ENCODE measurements at regions not wholly inside any gene's neighbourhood (a gene's known extent, or its start where the extent isn't known, plus 50 kb on each side); places are given as distances from the start of the nearest gene placed in this dataset.
"Not testable (repeated sequence)": the region's sequence is repeated elsewhere in the genome, so short reads cannot be mapped to it uniquely, and the experiment has no call there.

GRCh38 chr11:81967242-81967641 lies 766.4 kb downstream of the FAM181B start:
- H3K4me3 Mint-ChIP-seq (ENCODE audit: low read depth) = no peak overlapping the region
- peaks cover 11% of the 10 kb centered on the region for H3K27me3 Mint-ChIP-seq
- no peak overlapping the region for H3K27ac Mint-ChIP-seq
- H3K9me3 Mint-ChIP-seq (ENCODE audit: low read depth) = no peaks in the 10 kb centered on the region
- H3K36me3 Mint-ChIP-seq (ENCODE audit: insufficient read depth) = no peaks in the 10 kb centered on the region
- H3K4me1 Mint-ChIP-seq (ENCODE audit: low read depth) = no peaks in the 10 kb centered on the region
- no peak for DNase-seq (ENCODE audit: low spot score, unreplicated experiment)
- TF ChIP-seq, protein P1, sequence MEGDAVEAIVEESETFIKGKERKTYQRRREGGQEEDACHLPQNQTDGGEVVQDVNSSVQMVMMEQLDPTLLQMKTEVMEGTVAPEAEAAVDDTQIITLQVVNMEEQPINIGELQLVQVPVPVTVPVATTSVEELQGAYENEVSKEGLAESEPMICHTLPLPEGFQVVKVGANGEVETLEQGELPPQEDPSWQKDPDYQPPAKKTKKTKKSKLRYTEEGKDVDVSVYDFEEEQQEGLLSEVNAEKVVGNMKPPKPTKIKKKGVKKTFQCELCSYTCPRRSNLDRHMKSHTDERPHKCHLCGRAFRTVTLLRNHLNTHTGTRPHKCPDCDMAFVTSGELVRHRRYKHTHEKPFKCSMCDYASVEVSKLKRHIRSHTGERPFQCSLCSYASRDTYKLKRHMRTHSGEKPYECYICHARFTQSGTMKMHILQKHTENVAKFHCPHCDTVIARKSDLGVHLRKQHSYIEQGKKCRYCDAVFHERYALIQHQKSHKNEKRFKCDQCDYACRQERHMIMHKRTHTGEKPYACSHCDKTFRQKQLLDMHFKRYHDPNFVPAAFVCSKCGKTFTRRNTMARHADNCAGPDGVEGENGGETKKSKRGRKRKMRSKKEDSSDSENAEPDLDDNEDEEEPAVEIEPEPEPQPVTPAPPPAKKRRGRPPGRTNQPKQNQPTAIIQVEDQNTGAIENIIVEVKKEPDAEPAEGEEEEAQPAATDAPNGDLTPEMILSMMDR (IDR thresholded peaks at IDR 0.05; ENCODE audit: unreplicated experiment) = no peak

DNA sequence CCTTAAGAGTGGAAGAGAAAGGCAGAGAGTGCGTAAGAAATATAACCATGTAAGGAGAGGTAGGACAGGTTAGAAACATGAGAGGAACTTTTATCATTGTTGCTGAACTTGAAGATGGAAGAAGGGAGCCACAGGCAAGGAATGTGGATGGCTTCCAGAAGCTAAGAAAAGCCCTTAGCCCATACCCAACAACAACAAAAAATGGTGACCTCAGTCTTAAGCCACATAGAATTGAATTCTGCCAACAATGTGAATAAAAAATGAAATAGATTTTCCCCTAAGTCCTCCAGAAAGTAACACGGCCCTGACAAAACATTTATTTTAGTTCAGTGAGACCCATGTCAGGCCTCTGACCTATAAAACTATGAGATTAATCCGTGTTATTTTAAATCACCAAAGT lies 767.3 kb downstream of the FAM181B start:
- Mint-ChIP-seq H3K4me3 (ENCODE audit: low read depth) (no peak overlapping the region), H3K27me3 (peaks cover 11% of the 10 kb centered on the region), H3K27ac (no peak overlapping the region), H3K9me3 (ENCODE audit: low read depth) (no peaks in the 10 kb centered on the region), H3K36me3 (ENCODE audit: insufficient read depth) (no peaks in the 10 kb centered on the region), H3K4me1 (ENCODE audit: low read depth) (no peaks in the 10 kb centered on the region)
- no peak for DNase-seq (ENCODE audit: low spot score, unreplicated experiment)
- TF ChIP-seq, protein P1 (IDR thresholded peaks at IDR 0.05; ENCODE audit: unreplicated experiment) = no peak

DNA sequence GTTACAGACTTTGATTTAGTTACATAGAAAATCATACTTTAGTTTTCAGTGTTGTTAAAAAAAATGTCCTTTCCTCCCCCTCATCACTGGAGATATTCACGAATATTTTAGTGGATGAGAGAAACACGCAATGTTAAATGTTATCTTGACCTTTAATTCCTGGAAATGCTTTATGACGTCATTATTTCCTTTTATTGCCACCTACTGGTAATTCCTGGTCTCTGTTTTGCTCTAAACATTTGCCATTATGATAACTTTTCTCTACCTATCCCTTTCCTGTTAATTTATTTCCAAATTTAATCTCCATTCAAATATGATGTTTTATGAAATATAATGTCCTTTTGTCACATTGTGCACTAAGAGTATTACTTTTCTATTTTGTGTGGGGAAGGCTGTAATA lies 770.6 kb downstream of the FAM181B start:
- no peak for DNase-seq (ENCODE audit: low spot score, unreplicated experiment)
- no peak overlapping the region for H3K4me3 Mint-ChIP-seq (ENCODE audit: low read depth)
- TF ChIP-seq, protein P1 (IDR thresholded peaks at IDR 0.05; ENCODE audit: unreplicated experiment) = peak; percentile 39
- H3K27ac Mint-ChIP-seq = no peak overlapping the region
- H3K9me3 Mint-ChIP-seq (ENCODE audit: low read depth) = no peaks in the 10 kb centered on the region
- no peaks in the 10 kb centered on the region for H3K4me1 Mint-ChIP-seq (ENCODE audit: low read depth)
- no peaks in the 10 kb centered on the region for H3K27me3 Mint-ChIP-seq
- H3K36me3 Mint-ChIP-seq (ENCODE audit: insufficient read depth) = no peaks in the 10 kb centered on the region

GRCh38 chr11:81960443-81960842 lies 773.2 kb downstream of the FAM181B start:
- TF ChIP-seq, protein P1 (IDR thresholded peaks at IDR 0.05; ENCODE audit: unreplicated experiment) = no peak
- H3K4me1 Mint-ChIP-seq (ENCODE audit: low read depth) = no peaks in the 10 kb centered on the region
- H3K4me3 Mint-ChIP-seq (ENCODE audit: low read depth) = no peak overlapping the region
- peaks cover 10% of the 10 kb centered on the region for H3K9me3 Mint-ChIP-seq (ENCODE audit: low read depth)
- H3K27me3 Mint-ChIP-seq = no peaks in the 10 kb centered on the region
- H3K27ac Mint-ChIP-seq = no peak overlapping the region
- peaks cover 2% of the 10 kb centered on the region for H3K36me3 Mint-ChIP-seq (ENCODE audit: insufficient read depth)
- no peak for DNase-seq (ENCODE audit: low spot score, unreplicated experiment)

DNA sequence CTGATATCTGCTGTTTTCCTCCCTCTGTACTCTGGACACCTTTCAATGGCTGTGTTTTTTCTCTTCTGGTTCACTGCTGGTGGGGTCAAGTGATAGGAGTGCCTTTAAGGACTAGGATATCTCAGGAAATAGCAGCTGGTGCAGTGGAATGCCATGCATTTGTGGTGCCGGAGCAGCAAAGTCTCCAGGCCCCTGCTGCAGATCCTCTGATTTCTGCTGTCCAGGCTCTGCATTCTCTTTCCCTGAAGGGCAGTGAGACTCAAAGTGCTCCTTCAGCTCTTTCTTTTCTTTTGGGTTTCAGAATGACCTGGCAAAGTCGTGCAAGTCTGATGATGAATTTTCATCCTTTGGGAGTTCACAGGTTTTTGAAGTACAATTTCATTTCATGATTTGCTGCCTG lies 774.3 kb downstream of the FAM181B start:
- Mint-ChIP-seq H3K4me3 (ENCODE audit: low read depth) (no peak overlapping the region), H3K36me3 (ENCODE audit: insufficient read depth) (peaks cover 2% of the 10 kb centered on the region), H3K27me3 (no peaks in the 10 kb centered on the region), H3K27ac (no peak overlapping the region), H3K4me1 (ENCODE audit: low read depth) (no peaks in the 10 kb centered on the region), H3K9me3 (ENCODE audit: low read depth) (peaks cover 10% of the 10 kb centered on the region)
- TF ChIP-seq, protein P1 (IDR thresholded peaks at IDR 0.05; ENCODE audit: unreplicated experiment) = no peak
- no peak for DNase-seq (ENCODE audit: low spot score, unreplicated experiment)

DNA sequence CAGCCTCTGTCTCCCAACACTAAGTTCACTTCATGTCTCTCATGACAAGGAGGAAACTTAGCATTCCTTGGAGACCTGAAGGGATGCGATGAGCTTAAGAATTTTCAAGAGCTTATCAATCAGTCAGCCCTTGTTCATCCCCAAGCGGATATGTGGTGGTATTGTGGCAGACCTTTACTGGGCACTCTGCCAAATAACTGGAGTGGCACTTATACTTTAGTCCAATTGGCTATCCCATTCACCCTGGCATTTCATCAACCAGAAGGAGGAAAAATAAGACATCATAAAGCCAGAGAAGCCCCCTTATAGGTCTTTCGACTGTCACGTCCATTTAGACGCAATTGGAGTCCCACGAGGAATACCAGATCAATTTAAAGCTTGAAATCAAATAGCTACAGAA lies 779.4 kb downstream of the FAM181B start:
- not testable (repeated sequence) for H3K36me3 Mint-ChIP-seq (ENCODE audit: insufficient read depth); H3K9me3 Mint-ChIP-seq (ENCODE audit: low read depth); H3K27me3 Mint-ChIP-seq; DNase-seq (ENCODE audit: low spot score, unreplicated experiment); H3K4me1 Mint-ChIP-seq (ENCODE audit: low read depth); H3K27ac Mint-ChIP-seq; H3K4me3 Mint-ChIP-seq (ENCODE audit: low read depth)

All from progenitor cell of endocrine pancreas (in vitro differentiated cells).